ENCODE measurements at regions not wholly inside any gene's neighbourhood (a gene's known extent, or its start where the extent isn't known, plus 50 kb on each side); places are given as distances from the start of the nearest gene placed in this dataset.

- Histone ChIP-seq H3K4me1 (ENCODE audit: insufficient read depth, low read length) (no peaks in the 10 kb centered on the region), H3K27ac (ENCODE audit: low read depth, low read length) (no peak overlapping the region), H4K20me1 (ENCODE audit: insufficient read depth, low read length) (no peaks in the 10 kb centered on the region), H3K9me3 (ENCODE audit: low read depth, low read length) (peaks cover 4% of the 10 kb centered on the region), H3K4me2 (ENCODE audit: insufficient read depth, low read length) (no peak overlapping the region), H3K4me3 (ENCODE audit: insufficient read depth, low read length) (no peak overlapping the region), H3K27me3 (ENCODE audit: insufficient read depth, low read length) (no peaks in the 10 kb centered on the region), H3K79me2 (ENCODE audit: insufficient read depth, low read length) (no peaks in the 10 kb centered on the region), H2AFZ (ENCODE audit: low read length) (no peak overlapping the region), H3K36me3 (ENCODE audit: insufficient read depth, low read length) (no peaks in the 10 kb centered on the region)
- TF ChIP-seq CTCF (IDR thresholded peaks at IDR 0.05; ENCODE audit: extremely low read depth, low read depth, low read length) = no peak
- DNase-seq (ENCODE audit: insufficient read length, low spot score, missing footprints) = no peak
These were observed 760.3 kb downstream of the NOVA1 start for GRCh38 chr14:25837551-25837965.

GRCh38 chr14:25836636-25837035 is 761.2 kb downstream of the NOVA1 start:
- no peaks in the 10 kb centered on the region for H3K79me2 ChIP-seq (ENCODE audit: insufficient read depth, low read length)
- H3K4me3 ChIP-seq (ENCODE audit: insufficient read depth, low read length) = no peak overlapping the region
- H3K27me3 ChIP-seq (ENCODE audit: insufficient read depth, low read length) = no peaks in the 10 kb centered on the region
- H2AFZ ChIP-seq (ENCODE audit: low read length) = no peak overlapping the region
- peaks cover 4% of the 10 kb centered on the region for H3K9me3 ChIP-seq (ENCODE audit: low read depth, low read length)
- no peak for TF ChIP-seq CTCF (IDR thresholded peaks at IDR 0.05; ENCODE audit: extremely low read depth, low read depth, low read length)
- H3K36me3 ChIP-seq (ENCODE audit: insufficient read depth, low read length) = no peaks in the 10 kb centered on the region
- no peak overlapping the region for H3K4me2 ChIP-seq (ENCODE audit: insufficient read depth, low read length)
- no peaks in the 10 kb centered on the region for H3K4me1 ChIP-seq (ENCODE audit: insufficient read depth, low read length)
- no peaks in the 10 kb centered on the region for H4K20me1 ChIP-seq (ENCODE audit: insufficient read depth, low read length)
- no peak overlapping the region for H3K27ac ChIP-seq (ENCODE audit: low read depth, low read length)
- DNase-seq (ENCODE audit: insufficient read length, low spot score, missing footprints) = no peak

GRCh38 chr14:25833341-25834126 is 764.3 kb downstream of the NOVA1 start:
- no peak overlapping the region for H3K27ac ChIP-seq (ENCODE audit: low read depth, low read length)
- DNase-seq (ENCODE audit: insufficient read length, low spot score, missing footprints) = peak; percentile 43
- H3K4me3 ChIP-seq (ENCODE audit: insufficient read depth, low read length) = no peak overlapping the region

More at GRCh38 chr14:25833341-25834126, 764.3 kb downstream of the NOVA1 start:
- Histone ChIP-seq H3K79me2 (ENCODE audit: insufficient read depth, low read length) (no peaks in the 10 kb centered on the region), H3K36me3 (ENCODE audit: insufficient read depth, low read length) (no peaks in the 10 kb centered on the region), H4K20me1 (ENCODE audit: insufficient read depth, low read length) (no peaks in the 10 kb centered on the region), H2AFZ (ENCODE audit: low read length) (no peak overlapping the region), H3K9me3 (ENCODE audit: low read depth, low read length) (no peaks in the 10 kb centered on the region), H3K27me3 (ENCODE audit: insufficient read depth, low read length) (no peaks in the 10 kb centered on the region), H3K4me2 (ENCODE audit: insufficient read depth, low read length) (no peak overlapping the region), H3K4me1 (ENCODE audit: insufficient read depth, low read length) (no peaks in the 10 kb centered on the region)
- no peak for TF ChIP-seq CTCF (IDR thresholded peaks at IDR 0.05; ENCODE audit: extremely low read depth, low read depth, low read length)
